ENCODE measurements at regions not wholly inside any gene's neighbourhood (a gene's known extent, or its start where the extent isn't known, plus 50 kb on each side); places are given as distances from the start of the nearest gene placed in this dataset.

DNA sequence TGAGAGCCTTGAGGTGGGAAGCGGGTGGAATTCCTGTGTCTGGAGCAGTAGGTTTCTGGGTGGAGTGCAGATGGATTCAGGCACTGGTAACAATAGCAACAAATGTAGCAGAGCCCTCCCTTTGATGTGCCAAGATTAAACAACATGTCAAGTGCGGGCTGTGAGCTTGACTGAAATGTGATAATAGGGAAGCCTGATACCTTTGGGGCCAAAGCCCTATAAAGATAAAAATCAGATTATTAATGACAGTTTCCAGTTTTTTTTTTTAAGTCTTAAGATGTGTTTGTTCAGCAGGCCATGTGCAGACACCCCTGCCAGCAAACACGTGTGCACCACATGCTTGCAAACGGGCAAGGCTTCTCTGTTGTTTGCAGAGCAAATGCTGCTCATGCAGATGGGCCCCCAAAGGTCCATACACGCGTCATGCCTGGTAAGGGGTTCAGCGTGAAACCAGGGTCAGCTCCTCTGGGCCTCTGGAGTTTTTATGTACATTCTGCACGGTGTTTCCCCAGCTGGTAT lies 193.2 kb downstream of the GADD45G start:
- Histone ChIP-seq H3K4me3 (no peak overlapping the region), H3K36me3 (replicated peaks in 1 of 2) (no peaks in the 10 kb centered on the region), H3K27ac (no peak overlapping the region), H3K27me3 (no peaks in the 10 kb centered on the region), H3K9me3 (replicated peaks in 1 of 3) (no peaks in the 10 kb centered on the region), H3K4me1 (replicated peaks in 1 of 2) (peaks cover 0 to 3% of the 10 kb centered on the region in 2 donors)
- no peak for TF ChIP-seq POLR2A (IDR thresholded peaks at IDR 0.05)
- TF ChIP-seq, protein P1, sequence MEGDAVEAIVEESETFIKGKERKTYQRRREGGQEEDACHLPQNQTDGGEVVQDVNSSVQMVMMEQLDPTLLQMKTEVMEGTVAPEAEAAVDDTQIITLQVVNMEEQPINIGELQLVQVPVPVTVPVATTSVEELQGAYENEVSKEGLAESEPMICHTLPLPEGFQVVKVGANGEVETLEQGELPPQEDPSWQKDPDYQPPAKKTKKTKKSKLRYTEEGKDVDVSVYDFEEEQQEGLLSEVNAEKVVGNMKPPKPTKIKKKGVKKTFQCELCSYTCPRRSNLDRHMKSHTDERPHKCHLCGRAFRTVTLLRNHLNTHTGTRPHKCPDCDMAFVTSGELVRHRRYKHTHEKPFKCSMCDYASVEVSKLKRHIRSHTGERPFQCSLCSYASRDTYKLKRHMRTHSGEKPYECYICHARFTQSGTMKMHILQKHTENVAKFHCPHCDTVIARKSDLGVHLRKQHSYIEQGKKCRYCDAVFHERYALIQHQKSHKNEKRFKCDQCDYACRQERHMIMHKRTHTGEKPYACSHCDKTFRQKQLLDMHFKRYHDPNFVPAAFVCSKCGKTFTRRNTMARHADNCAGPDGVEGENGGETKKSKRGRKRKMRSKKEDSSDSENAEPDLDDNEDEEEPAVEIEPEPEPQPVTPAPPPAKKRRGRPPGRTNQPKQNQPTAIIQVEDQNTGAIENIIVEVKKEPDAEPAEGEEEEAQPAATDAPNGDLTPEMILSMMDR (IDR thresholded peaks at IDR 0.05), result no peak
- intact Hi-C loops (cut with DNase I), result no loop called here
- peak in 1 of 7 donors; percentile 24 for DNase-seq
- 71 to 91% (median 79%) methylated on average over 8 of the region's 8 CpGs for whole genome bisulfite sequencing, 4 donors

DNA sequence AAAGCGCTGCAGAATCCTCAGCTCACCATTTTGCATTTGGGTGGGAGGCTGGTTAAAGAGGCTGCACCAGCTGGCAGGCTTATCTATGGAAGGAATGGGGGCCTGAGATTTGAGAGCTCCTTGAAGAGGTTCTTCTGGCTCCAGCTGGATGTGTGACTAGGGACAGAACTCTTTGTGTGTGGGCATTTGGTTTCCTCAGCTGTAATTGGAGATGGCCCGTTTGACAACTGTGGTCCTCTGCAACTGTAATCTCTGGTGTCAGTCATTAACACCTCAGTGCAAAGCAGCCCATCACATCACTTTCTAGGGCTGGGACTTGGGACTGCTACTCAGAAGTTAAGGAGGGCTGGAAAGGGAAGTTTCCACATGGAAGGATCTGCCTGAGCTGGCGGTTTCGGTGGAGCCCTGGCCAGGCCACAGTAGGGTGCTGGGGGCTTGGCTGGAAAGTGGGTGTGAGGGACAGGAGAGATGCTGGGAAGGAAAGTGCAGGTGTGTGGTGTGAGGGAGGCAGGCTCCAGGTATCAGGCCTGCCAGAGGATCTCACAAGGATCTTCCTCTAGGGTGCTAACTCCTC lies 193.8 kb downstream of the GADD45G start:
- peaks cover 0 to 3% of the 10 kb centered on the region in 2 donors for H3K4me1 ChIP-seq (replicated peaks in 1 of 2)
- H3K27me3 ChIP-seq, result no peaks in the 10 kb centered on the region
- peak in 2 of 7 donors; percentile 1 for DNase-seq
- H3K36me3 ChIP-seq (replicated peaks in 1 of 2), result no peaks in the 10 kb centered on the region
- TF ChIP-seq POLR2A (IDR thresholded peaks at IDR 0.05), result no peak
- TF ChIP-seq, protein P1 (IDR thresholded peaks at IDR 0.05), result no peak
- intact Hi-C loops (cut with DNase I), result no loop called here
- H3K4me3 ChIP-seq, result no peak overlapping the region
- no peaks in the 10 kb centered on the region for H3K9me3 ChIP-seq (replicated peaks in 1 of 3)
- no peak overlapping the region for H3K27ac ChIP-seq
- WGBS, 4 donors, result 95 to 98% (median 95%) methylated on average over 4 of the region's 4 CpGs

GRCh38 chr9:89799221-89799620 lies 194.4 kb downstream of the GADD45G start:
- intact Hi-C loops (cut with DNase I), result no loop called here
- Histone ChIP-seq H3K9me3 (replicated peaks in 1 of 3) (no peaks in the 10 kb centered on the region), H3K27ac (no peak overlapping the region), H3K4me3 (no peak overlapping the region), H3K27me3 (no peaks in the 10 kb centered on the region), H3K4me1 (replicated peaks in 1 of 2) (peaks cover 0 to 3% of the 10 kb centered on the region in 2 donors), H3K36me3 (replicated peaks in 1 of 2) (no peaks in the 10 kb centered on the region)
- DNase-seq, result peak in 1 of 7 donors; percentile 8
- TF ChIP-seq POLR2A (IDR thresholded peaks at IDR 0.05), result no peak
- TF ChIP-seq, protein P1 (IDR thresholded peaks at IDR 0.05), result no peak
- WGBS, 4 donors, result 95 to 98% (median 97%) methylated on average over 6 to 7 of the region's 7 CpGs

GRCh38 chr9:89799766-89800165 lies 195.0 kb downstream of the GADD45G start:
- no peak overlapping the region for H3K27ac ChIP-seq
- WGBS, 4 donors, result 80 to 88% (median 83%) methylated on average over 3 of the region's 3 CpGs
- H3K9me3 ChIP-seq (replicated peaks in 1 of 3), result no peaks in the 10 kb centered on the region
- peaks cover 0 to 2% of the 10 kb centered on the region in 2 donors for H3K4me1 ChIP-seq (replicated peaks in 1 of 2)
- no peak for TF ChIP-seq POLR2A (IDR thresholded peaks at IDR 0.05)
- TF ChIP-seq, protein P1 (IDR thresholded peaks at IDR 0.05), result no peak
- H3K27me3 ChIP-seq, result no peaks in the 10 kb centered on the region
- H3K36me3 ChIP-seq (replicated peaks in 1 of 2), result no peaks in the 10 kb centered on the region
- DNase-seq, result no peak
- intact Hi-C loops (cut with DNase I), result loop anchor here in 1 of 2 donors (10.0 kb wide), 1 partner anchor 195 kb away; the partner anchor contains the start of gene GADD45G
- H3K4me3 ChIP-seq, result no peak overlapping the region
